ENCODE measurements at regions not wholly inside any gene's neighbourhood (a gene's known extent, or its start where the extent isn't known, plus 50 kb on each side); places are given as distances from the start of the nearest gene placed in this dataset.

- no peak for TF ChIP-seq POLR2AphosphoS5 (IDR thresholded peaks at IDR 0.05; ENCODE audit: insufficient read depth, low read depth, low read length)
- TF ChIP-seq CTCF (IDR thresholded peaks at IDR 0.05; ENCODE audit: extremely low read depth in 1 of 2, insufficient read depth in 1 of 2, low read depth in 1 of 2, low read length in 2 of 2), result no peak
- no peak for TF ChIP-seq MYC (IDR thresholded peaks at IDR 0.05; ENCODE audit: low read depth, low read length)
- no peak for TF ChIP-seq FOS (IDR thresholded peaks at IDR 0.05; ENCODE audit: borderline replicate concordance, insufficient read depth, low read length)
- TF ChIP-seq GATA2 (IDR thresholded peaks at IDR 0.05; ENCODE audit: insufficient read depth, insufficient read length, low read depth, low read length), result no peak
- TF ChIP-seq EZH2 (IDR thresholded peaks at IDR 0.05; ENCODE audit: borderline replicate concordance, low read depth, low read length, severe bottlenecking), result no peak
- TF ChIP-seq POLR2A (IDR thresholded peaks at IDR 0.05; ENCODE audit: low read depth, low read length), result no peak
Observed at GRCh38 chr7:373818-374705, 84.1 kb downstream of the FOXL3 start.

Data from endothelial cell of umbilical vein (primary cell).